ENCODE measurements at regions not wholly inside any gene's neighbourhood (a gene's known extent, or its start where the extent isn't known, plus 50 kb on each side); places are given as distances from the start of the nearest gene placed in this dataset.

DNA sequence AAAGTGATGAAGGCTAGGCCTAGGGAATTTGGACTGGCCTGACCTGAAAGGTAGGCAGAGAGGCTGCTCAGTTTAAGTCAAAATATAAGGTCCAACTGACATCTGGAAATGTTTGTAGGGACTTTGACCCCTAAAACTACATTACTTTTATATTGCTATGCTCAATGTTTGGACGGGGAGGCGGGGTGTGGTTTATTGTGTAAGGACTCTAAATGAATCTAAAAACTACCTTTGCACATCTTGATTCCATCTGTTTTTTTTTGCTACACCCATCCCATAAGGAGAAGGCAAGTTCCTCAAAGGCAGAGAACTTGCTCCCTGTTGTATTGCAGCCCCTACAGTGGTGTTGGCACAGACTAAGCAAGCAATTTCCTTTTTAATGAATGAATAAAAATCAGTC is 227.1 kb downstream of the HACE1 start:
- Mint-ChIP-seq H3K4me1 (no peaks in the 10 kb centered on the region), H3K9me3 (no peaks in the 10 kb centered on the region), H3K4me3 (no peak overlapping the region), H3K27ac (no peak overlapping the region), H3K36me3 (no peaks in the 10 kb centered on the region)
- no peak for ATAC-seq
- no peak for DNase-seq (ENCODE audit: low spot score in 2 of 2)

DNA sequence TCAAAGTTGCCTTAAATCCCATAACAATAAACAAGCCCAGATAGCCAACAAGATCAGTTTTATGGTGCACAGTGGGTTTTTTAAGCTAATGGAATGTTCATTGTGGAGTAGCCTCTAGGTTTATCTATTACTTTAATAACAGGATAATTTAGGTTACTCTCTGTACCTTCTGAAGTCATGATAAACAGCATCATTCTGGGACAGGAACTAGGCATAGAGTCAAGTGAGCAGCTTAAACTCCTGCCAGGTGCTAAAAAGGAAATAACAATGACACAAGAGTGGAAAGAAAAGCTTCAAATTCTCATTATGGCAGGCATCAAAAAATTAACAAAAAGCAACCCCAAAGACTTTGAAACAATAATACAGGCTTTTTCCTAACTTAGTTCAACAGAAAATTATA is 228.8 kb downstream of the HACE1 start:
- Mint-ChIP-seq H3K4me3 (no peak overlapping the region), H3K36me3 (no peaks in the 10 kb centered on the region), H3K4me1 (no peaks in the 10 kb centered on the region), H3K9me3 (no peaks in the 10 kb centered on the region), H3K27ac (no peak overlapping the region)
- ATAC-seq = no peak
- no peak for DNase-seq (ENCODE audit: low spot score in 2 of 2)

DNA sequence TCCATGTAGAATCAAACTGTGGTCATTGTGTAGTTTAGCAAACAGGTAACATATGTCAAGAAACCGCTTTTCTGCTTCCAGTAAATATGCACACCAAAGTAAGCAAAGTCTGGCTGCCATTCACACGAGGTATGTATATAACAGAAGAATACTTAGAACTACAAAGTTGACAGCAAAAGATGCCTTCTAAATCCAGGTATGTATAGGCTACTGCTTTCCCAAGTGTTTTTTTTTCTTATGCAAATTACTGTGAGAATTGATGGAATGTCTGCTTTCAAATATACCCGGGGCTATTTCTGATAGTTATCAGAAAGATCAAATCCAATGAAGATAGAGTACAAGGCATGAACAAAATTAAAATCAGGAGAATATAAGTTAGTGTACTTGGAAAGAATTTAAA is 229.2 kb downstream of the HACE1 start:
- Mint-ChIP-seq H3K36me3 (no peaks in the 10 kb centered on the region), H3K4me1 (no peaks in the 10 kb centered on the region), H3K9me3 (no peaks in the 10 kb centered on the region), H3K27ac (no peak overlapping the region), H3K4me3 (no peak overlapping the region)
- ATAC-seq = no peak
- DNase-seq (ENCODE audit: low spot score in 2 of 2) = no peak

DNA sequence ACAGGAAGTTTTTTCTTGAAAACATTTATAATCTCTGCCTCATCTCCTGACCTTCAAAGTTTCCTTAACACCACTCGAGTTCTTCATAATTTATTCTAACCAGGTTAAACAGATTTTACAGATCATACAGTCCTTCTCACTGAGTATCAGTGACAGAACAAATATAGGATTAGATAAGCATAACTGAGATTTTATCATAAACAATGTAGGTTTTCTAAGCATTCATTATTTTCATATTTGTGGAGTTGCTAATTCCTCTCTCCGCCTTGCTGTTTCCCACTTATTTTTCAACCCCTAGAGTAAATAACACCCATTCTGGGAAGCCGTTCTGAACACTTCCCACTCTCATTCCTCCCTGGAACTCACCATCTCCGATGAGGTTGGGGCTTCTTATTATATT is 229.9 kb downstream of the HACE1 start:
- Mint-ChIP-seq H3K4me3 (no peak overlapping the region), H3K27ac (no peak overlapping the region), H3K36me3 (no peaks in the 10 kb centered on the region), H3K9me3 (no peaks in the 10 kb centered on the region), H3K4me1 (no peaks in the 10 kb centered on the region)
- ATAC-seq = no peak
- no peak for DNase-seq (ENCODE audit: low spot score in 2 of 2)

DNA sequence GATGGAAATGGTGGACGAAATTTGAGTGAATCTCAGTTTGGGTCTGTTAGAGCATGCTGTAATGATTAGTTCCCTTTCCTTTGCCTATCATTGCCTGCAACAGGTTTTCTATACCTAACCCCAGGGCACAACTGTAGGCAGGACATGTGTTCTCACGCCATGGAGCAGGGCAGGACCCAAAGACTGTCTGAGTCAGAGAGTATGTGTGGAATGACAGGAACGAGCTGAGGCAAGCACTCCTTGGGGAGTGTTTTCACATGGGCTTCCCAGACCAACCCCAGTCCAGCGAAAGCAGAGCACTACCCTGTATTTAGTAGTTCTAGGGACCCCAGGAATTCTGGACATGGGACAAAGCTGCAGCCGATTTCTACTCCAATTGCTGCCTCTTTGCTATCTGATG is 234.2 kb downstream of the HACE1 start:
- no peak for DNase-seq (ENCODE audit: low spot score in 2 of 2)
- H3K4me3 Mint-ChIP-seq = no peak overlapping the region
- H3K36me3 Mint-ChIP-seq = no peaks in the 10 kb centered on the region
- no peak for ATAC-seq
- no peak overlapping the region for H3K27ac Mint-ChIP-seq
- peaks cover 5% of the 10 kb centered on the region for H3K4me1 Mint-ChIP-seq
- H3K9me3 Mint-ChIP-seq = no peaks in the 10 kb centered on the region

DNA sequence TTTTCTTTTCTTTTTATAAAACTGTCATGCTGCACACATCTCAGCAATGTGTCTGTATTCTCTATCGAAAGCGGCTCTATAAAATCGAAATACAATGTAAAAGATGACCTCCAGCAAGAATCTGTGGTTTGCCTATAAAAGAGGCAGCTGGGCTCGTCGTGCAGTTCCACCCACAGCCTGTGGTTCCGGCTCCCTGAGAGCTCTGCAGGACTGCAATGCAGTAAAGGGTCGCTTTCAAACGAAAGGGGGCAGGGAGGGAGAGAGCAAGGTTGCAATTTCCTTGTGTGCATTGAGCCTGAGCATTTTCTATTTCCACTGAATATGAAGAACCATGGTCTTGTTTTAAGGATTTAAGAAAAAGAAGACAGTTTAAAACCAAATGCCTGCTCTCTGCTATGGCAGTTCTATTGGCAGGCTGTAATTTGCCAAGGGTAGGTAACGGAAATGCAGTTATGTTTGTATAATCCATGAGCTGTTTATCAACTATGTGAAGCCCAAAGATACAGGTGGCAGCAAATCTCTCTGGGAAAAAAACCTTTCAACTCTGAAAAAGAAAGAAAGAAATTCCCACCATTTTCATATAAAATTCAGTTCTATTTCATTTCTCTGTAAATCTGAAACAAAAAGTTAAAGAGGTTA is 236.5 kb downstream of the HACE1 start:
- H3K27ac Mint-ChIP-seq = no peak overlapping the region
- H3K4me1 Mint-ChIP-seq = peaks cover 5% of the 10 kb centered on the region
- DNase-seq (ENCODE audit: low spot score in 2 of 2) (no peak), ATAC-seq (peak; percentile 56)
- peak overlapping the region; percentile 15 for H3K4me3 Mint-ChIP-seq
- no peaks in the 10 kb centered on the region for H3K36me3 Mint-ChIP-seq
- no peaks in the 10 kb centered on the region for H3K9me3 Mint-ChIP-seq

DNA sequence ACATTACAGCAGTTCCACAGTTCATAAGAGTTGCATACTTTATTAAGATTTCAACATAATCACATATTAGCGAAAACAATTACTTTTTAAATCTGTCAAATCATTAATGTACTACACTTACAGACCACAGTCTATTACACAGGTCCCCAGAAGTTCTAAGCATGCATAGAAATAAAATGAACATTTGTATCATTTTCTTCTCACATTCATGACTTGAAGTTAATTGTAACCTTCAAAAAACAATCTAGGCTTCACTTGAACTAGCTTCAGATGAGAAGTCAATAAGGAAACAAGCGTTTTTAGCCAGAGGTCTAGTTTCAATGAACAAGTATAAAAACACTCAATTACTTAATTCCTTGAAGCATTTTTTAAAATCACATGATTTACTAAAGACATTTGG is 238.3 kb downstream of the HACE1 start:
- no peaks in the 10 kb centered on the region for H3K36me3 Mint-ChIP-seq
- H3K4me1 Mint-ChIP-seq = peaks cover 5% of the 10 kb centered on the region
- DNase-seq (ENCODE audit: low spot score in 2 of 2) (no peak), ATAC-seq (no peak)
- H3K27ac Mint-ChIP-seq = no peak overlapping the region
- H3K4me3 Mint-ChIP-seq = no peak overlapping the region
- no peaks in the 10 kb centered on the region for H3K9me3 Mint-ChIP-seq

DNA sequence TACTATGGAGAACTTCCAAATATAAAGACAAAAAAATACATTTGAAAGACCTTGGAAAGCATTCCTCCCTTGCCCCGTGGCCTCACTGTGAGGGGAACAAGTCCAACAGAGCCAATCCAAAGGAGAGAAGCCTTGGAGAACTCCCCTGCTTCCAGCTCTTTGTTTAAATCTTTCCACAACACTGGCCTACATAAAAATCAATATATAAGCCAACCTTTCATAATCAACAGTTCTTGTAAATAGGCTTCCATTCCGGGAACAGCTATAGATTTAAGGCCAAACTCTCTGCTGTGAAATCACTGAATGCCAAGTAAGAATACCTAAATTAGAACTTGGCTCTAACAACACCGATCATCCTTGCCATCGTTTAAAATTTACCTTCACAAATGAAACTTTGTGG is 242.1 kb downstream of the HACE1 start:
- no peak for DNase-seq (ENCODE audit: low spot score in 2 of 2)
- Mint-ChIP-seq H3K4me1 (no peaks in the 10 kb centered on the region), H3K4me3 (no peak overlapping the region), H3K36me3 (no peaks in the 10 kb centered on the region), H3K27ac (no peak overlapping the region), H3K9me3 (no peaks in the 10 kb centered on the region)
- ATAC-seq = no peak

DNA sequence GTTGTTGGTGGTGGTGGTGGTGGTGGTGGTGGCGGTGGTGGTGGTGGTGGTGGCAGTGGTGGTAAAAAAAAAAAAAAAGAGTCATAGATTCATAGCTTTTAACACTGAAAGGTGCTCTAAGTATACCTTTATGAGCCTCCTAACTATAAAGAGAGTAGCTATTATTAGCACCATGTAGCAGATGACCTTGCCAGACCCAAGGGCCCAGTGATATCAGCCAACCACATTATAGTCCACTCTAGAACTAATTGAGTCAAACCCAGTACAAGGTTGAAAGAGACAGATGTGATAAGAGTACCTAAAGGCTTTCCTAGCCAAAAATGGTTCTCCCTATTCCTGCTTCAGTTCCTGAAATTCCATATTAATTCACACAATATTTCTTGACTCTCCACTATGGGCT is 245.3 kb downstream of the HACE1 start:
- no peaks in the 10 kb centered on the region for H3K36me3 Mint-ChIP-seq
- no peak for ATAC-seq
- DNase-seq (ENCODE audit: low spot score in 2 of 2) = no peak
- H3K9me3 Mint-ChIP-seq = no peaks in the 10 kb centered on the region
- H3K4me3 Mint-ChIP-seq = no peak overlapping the region
- H3K4me1 Mint-ChIP-seq = no peaks in the 10 kb centered on the region
- H3K27ac Mint-ChIP-seq = no peak overlapping the region

DNA sequence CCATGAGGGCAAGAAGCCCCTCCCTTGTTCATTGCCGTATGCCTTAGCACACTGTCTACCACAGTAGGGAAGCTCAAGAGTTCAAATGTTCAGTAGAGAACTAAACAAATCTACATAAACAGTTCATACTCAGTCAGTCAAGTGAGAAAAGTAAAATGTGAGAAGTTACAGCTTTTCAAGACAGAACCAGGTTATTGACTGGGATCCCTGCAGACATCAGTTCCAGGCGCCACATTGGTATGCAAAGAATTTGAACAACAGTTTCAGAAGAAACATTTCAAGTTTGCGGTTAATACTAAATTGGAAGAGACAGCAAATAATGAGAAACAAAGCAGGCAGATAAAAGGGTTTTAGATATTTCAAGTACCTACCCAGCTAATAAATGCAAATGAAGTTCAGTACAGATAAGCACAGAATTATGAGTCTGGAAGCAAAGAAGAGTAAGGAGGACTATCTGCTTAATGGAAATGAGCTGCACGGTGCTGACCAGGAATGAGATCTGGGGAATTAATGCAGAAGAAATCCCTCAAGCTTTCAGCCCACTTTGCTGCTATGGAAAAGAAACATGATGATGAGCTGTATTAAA is 246.2 kb downstream of the HACE1 start:
- Mint-ChIP-seq H3K4me3 (no peak overlapping the region), H3K27ac (no peak overlapping the region), H3K4me1 (no peaks in the 10 kb centered on the region), H3K9me3 (no peaks in the 10 kb centered on the region), H3K36me3 (no peaks in the 10 kb centered on the region)
- ATAC-seq (no peak), DNase-seq (ENCODE audit: low spot score in 2 of 2) (no peak)

DNA sequence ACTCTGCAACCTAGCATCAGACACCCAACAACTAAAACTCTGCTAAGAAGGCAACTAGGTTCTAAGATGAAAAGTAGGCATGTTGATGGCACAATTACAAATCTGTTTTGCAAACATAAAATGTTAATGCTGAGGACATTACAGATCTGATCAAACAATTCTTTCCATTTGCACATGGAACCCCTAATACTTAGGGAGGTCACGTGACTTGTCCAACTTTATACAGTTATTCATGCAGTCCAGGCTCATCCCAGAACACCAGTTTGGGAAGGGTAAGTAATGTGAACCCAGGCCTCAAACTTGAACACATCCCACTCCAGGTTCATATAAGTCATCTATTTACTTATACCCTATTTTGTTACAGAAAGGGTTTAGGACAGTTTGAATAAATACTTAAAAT is 247.2 kb downstream of the HACE1 start:
- Mint-ChIP-seq H3K4me3 (no peak overlapping the region), H3K27ac (no peak overlapping the region), H3K36me3 (no peaks in the 10 kb centered on the region), H3K4me1 (no peaks in the 10 kb centered on the region), H3K9me3 (no peaks in the 10 kb centered on the region)
- ATAC-seq (no peak), DNase-seq (ENCODE audit: low spot score in 2 of 2) (no peak)

DNA sequence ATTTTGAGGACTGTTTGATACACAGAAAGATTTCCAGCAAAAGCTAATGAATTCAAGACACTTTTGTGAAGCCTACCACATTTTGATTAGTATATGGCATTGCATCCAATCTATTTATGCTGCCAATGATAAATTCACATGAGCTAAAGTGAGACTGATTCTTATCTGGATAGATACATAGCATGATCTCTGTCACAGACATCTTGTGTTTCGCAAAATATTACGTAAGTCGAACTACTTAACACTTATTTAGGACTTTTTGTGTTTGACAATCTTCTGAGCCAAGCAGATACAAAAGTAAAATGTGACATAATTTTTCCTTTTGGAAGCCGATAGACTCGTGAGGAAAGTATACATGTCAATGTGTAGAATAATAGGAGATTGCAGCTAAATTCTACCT is 251.6 kb downstream of the HACE1 start:
- no peaks in the 10 kb centered on the region for H3K36me3 Mint-ChIP-seq
- no peak overlapping the region for H3K27ac Mint-ChIP-seq
- H3K4me1 Mint-ChIP-seq = peaks cover 6% of the 10 kb centered on the region
- H3K4me3 Mint-ChIP-seq = no peak overlapping the region
- no peaks in the 10 kb centered on the region for H3K9me3 Mint-ChIP-seq
- DNase-seq (ENCODE audit: low spot score in 2 of 2) (no peak), ATAC-seq (no peak)

DNA sequence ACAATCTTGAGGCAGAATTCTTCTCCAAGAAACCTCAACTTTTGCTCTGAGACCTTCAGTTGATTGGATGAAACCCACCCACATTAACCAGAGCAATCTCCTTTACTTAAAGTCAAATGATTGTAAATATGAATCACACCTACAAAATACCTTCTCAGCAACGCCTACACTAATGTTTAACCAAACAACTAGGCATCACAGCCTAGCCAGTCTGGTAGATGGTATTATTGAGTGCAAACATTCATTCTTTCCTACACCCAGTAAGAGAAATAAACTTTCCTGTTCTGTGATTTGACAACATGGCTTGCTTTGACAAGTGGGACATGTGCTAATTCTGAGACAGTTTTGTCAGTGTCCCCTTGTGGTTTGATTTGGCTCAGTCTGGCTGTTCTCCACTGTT is 252.2 kb downstream of the HACE1 start:
- DNase-seq (ENCODE audit: low spot score in 2 of 2) (no peak), ATAC-seq (peak; percentile 76)
- no peak overlapping the region for H3K27ac Mint-ChIP-seq
- H3K4me1 Mint-ChIP-seq = peaks cover 9% of the 10 kb centered on the region
- no peak overlapping the region for H3K4me3 Mint-ChIP-seq
- no peaks in the 10 kb centered on the region for H3K36me3 Mint-ChIP-seq
- no peaks in the 10 kb centered on the region for H3K9me3 Mint-ChIP-seq

DNA sequence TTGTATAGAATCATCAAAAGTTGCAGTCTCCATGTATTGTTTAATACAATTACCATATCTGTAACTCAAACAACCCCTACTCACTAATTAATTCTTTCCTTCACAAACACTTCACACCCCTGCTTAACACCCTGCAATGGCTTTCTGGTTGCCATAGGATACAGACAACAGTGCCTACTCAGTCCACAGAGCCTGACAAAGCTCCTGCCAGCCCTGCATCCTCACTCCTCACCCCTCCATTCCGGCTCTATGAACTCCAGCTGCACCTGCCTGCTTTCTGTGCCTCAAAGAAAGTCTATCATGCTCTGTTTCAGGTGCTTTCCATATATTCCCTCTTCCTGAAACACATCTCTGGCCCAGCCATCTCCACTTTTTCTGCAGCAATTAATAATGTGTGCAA is 253.4 kb downstream of the HACE1 start:
- peaks cover 9% of the 10 kb centered on the region for H3K4me1 Mint-ChIP-seq
- no peak for DNase-seq (ENCODE audit: low spot score in 2 of 2)
- H3K4me3 Mint-ChIP-seq = no peak overlapping the region
- no peak for ATAC-seq
- H3K36me3 Mint-ChIP-seq = no peaks in the 10 kb centered on the region
- no peak overlapping the region for H3K27ac Mint-ChIP-seq
- H3K9me3 Mint-ChIP-seq = no peaks in the 10 kb centered on the region

DNA sequence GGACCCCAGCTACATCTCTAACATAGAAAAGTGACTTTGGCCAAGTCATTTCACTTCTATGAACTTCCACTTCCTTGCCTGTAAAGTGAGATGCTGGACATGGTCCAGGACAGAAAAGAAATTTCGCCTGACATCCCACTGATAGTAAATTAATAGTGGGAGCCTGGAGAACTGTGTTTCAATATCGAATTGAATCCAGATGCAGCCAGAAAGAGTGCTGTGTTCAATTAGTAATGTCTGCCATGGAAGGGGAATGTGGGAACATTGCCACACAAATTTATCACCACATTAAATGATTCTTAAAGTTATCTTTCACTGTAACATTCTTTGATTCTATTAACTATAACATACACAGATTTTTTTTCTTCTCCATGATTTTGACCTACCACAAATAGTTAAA is 255.0 kb downstream of the HACE1 start:
- ATAC-seq (no peak), DNase-seq (ENCODE audit: low spot score in 2 of 2) (no peak)
- H3K4me1 Mint-ChIP-seq = peaks cover 9% of the 10 kb centered on the region
- H3K9me3 Mint-ChIP-seq = no peaks in the 10 kb centered on the region
- H3K4me3 Mint-ChIP-seq = no peak overlapping the region
- H3K27ac Mint-ChIP-seq = no peak overlapping the region
- H3K36me3 Mint-ChIP-seq = no peaks in the 10 kb centered on the region

DNA sequence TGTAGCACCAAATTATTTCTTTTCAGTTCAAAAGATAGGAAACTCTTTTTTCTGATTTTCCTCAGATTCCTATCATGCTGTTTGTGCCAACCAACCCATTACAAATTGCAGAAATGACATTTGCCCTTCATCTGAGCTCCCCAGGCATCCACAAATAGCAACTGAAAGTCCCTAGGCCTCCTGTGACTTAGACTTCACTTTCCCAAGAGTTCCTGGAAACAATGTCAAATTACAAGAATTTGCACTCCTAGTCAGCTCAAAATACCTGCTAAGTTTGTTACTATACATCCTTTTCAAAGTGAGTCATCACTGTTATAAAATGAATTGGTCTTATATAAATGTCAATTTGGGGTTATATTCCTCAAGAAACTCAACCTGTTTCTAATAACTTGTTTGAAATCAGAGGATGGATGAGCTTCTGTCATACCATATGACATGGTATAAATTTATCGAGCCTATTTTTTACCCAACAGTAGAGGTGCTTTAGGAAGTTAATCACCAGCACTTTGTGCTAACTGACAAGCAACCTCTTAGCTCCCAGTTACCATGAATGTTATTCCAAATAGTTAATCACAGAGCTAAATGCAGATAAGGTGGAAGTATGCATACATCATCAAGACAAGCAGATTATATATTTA is 256.5 kb downstream of the HACE1 start:
- Mint-ChIP-seq H3K36me3 (no peaks in the 10 kb centered on the region), H3K4me1 (peaks cover 9% of the 10 kb centered on the region), H3K4me3 (no peak overlapping the region), H3K27ac (no peak overlapping the region), H3K9me3 (no peaks in the 10 kb centered on the region)
- no peak for DNase-seq (ENCODE audit: low spot score in 2 of 2)
- ATAC-seq = peak; percentile 85
